H9 (cell line): ENCODE measurements at regions not wholly inside any gene's neighbourhood (a gene's known extent, or its start where the extent isn't known, plus 50 kb on each side); places are given as distances from the start of the nearest gene placed in this dataset.
A peak's percentile ranks its signal among the peaks of the same experiment; 100 is the strongest.

Experiments used
- DNase-seq: peaks from one replicate; pipeline ENCODE4 v3.0.0-alpha.2; 2017
- H2AFZ ChIP-seq: one replicate; pipeline ENCODE4 v1.6.1; 2013; ENCODE audit warnings: mild to moderate bottlenecking, low read length, control low read depth, moderate library complexity
- H2AK5ac ChIP-seq: 2 replicates; pipeline ENCODE4 v1.6.1; 2013; ENCODE audit warnings: low read length, control low read depth, mixed read lengths; ENCODE audit not compliant: insufficient read length
- H2BK120ac ChIP-seq: one replicate; pipeline ENCODE4 v1.6.1; 2013; ENCODE audit warnings: low read depth, mild to moderate bottlenecking, low read length, control low read depth, inconsistent platforms; ENCODE audit not compliant: poor library complexity, severe bottlenecking
- H2BK12ac ChIP-seq: 2 replicates; pipeline ENCODE4 v1.6.1; 2013; ENCODE audit warnings: low read length, control low read depth, mixed read lengths, low read depth; ENCODE audit not compliant: insufficient read length
- H2BK15ac ChIP-seq: 2 replicates; pipeline ENCODE4 v1.6.1; 2013; ENCODE audit warnings: low read depth, low read length, control low read depth
- H2BK20ac ChIP-seq: one replicate; pipeline ENCODE4 v1.6.1; 2013; ENCODE audit warnings: low read depth, mild to moderate bottlenecking, low read length, control low read depth, inconsistent platforms; ENCODE audit not compliant: poor library complexity, severe bottlenecking
- H2BK5ac ChIP-seq: 2 replicates; pipeline ENCODE4 v1.6.1; 2013; ENCODE audit warnings: low read length, control low read depth, mixed read lengths; ENCODE audit not compliant: insufficient read length
- H3K14ac ChIP-seq: 2 replicates; pipeline ENCODE4 v1.6.1; 2013; ENCODE audit warnings: low read length, control low read depth; ENCODE audit not compliant: insufficient read depth
- H3K18ac ChIP-seq: 2 replicates; pipeline ENCODE4 v1.6.1; 2013; ENCODE audit warnings: low read depth, mild to moderate bottlenecking, mixed read lengths, low read length, control low read depth; ENCODE audit not compliant: insufficient read length
- H3K23ac ChIP-seq: 2 replicates; pipeline ENCODE4 v1.6.1; 2013; ENCODE audit warnings: low read length, control low read depth, mixed read lengths, low read depth; ENCODE audit not compliant: insufficient read length
- H3K23me2 ChIP-seq: 2 replicates; pipeline ENCODE4 v1.6.1; 2013; ENCODE audit warnings: low read depth, mild to moderate bottlenecking, mixed read lengths, low read length, control low read depth; ENCODE audit not compliant: insufficient read length, poor library complexity, severe bottlenecking
- H3K27ac ChIP-seq: 2 replicates; pipeline ENCODE4 v1.5.1; 2013; ENCODE audit warnings: low read length, control low read depth, mixed read lengths, low read depth; ENCODE audit not compliant: insufficient read length
- H3K27me3 ChIP-seq: 2 replicates; pipeline ENCODE4 v1.6.1; 2013; ENCODE audit warnings: low read length, control low read depth, inconsistent platforms; ENCODE audit not compliant: insufficient read depth
- H3K4ac ChIP-seq: 2 replicates; pipeline ENCODE4 v1.6.1; 2013; ENCODE audit warnings: low read depth, mild to moderate bottlenecking, control low read depth, inconsistent platforms, low read length, moderate library complexity
- H3K4me1 ChIP-seq: 2 replicates; pipeline ENCODE4 v1.6.1; 2013; ENCODE audit warnings: low read length, control low read depth, inconsistent platforms; ENCODE audit not compliant: insufficient read depth
- H3K4me2 ChIP-seq: 2 replicates; pipeline ENCODE4 v1.6.1; 2013; ENCODE audit warnings: low read length, control low read depth, mixed read lengths; ENCODE audit not compliant: insufficient read length, insufficient read depth
- H3K56ac ChIP-seq: 2 replicates; pipeline ENCODE4 v1.6.1; 2013; ENCODE audit warnings: low read depth, mild to moderate bottlenecking, mixed read lengths, low read length, control low read depth; ENCODE audit not compliant: insufficient read length
- H3K79me1 ChIP-seq: 2 replicates; pipeline ENCODE4 v1.6.1; 2013; ENCODE audit warnings: low read depth, mild to moderate bottlenecking, moderate library complexity, low read length, control low read depth, inconsistent platforms; ENCODE audit not compliant: insufficient read depth, poor library complexity, severe bottlenecking
- H3K79me2 ChIP-seq: 2 replicates; pipeline ENCODE4 v1.6.1; 2013; ENCODE audit warnings: low read length, control low read depth, inconsistent platforms; ENCODE audit not compliant: insufficient read depth
- H3K9ac ChIP-seq: 2 replicates; pipeline ENCODE4 v1.6.1; 2013; ENCODE audit warnings: low read length, control low read depth, mixed read lengths; ENCODE audit not compliant: insufficient read length; ENCODE audit errors: extremely low read depth
- H3K9me3 ChIP-seq: one replicate; pipeline ENCODE4 v1.6.1; 2013; ENCODE audit warnings: low read depth, low read length, inconsistent platforms; ENCODE audit not compliant: control insufficient read depth
- H3T11ph ChIP-seq: one replicate; pipeline ENCODE4 v1.6.1; 2013; ENCODE audit warnings: mild to moderate bottlenecking, low read length, control low read depth, inconsistent platforms
- H4K20me1 ChIP-seq: one replicate; pipeline ENCODE4 v1.6.1; 2013; ENCODE audit not compliant: control insufficient read depth, insufficient read length, insufficient read depth
- H4K5ac ChIP-seq: 2 replicates; pipeline ENCODE4 v1.6.1; 2013; ENCODE audit warnings: low read depth, mild to moderate bottlenecking, mixed read lengths, low read length, control low read depth; ENCODE audit not compliant: insufficient read length
- H4K8ac ChIP-seq: replicated peaks from 2 replicates; pipeline ENCODE4 v1.6.1; 2013; ENCODE audit warnings: low read length, control low read depth, mixed read lengths, low read depth; ENCODE audit not compliant: insufficient read length
- H4K91ac ChIP-seq: 2 replicates; pipeline ENCODE4 v1.6.1; 2013; ENCODE audit warnings: low read depth, mild to moderate bottlenecking, moderate library complexity, mixed read lengths, low read length, control low read depth; ENCODE audit not compliant: insufficient read length
- H3K27ac Mint-ChIP-seq, 3 experiments: 2 replicates in 2 of 3; 3 replicates in 1 of 3; pipeline ENCODE4 v1.8.0; 2020 to 2021; ENCODE audit warnings: mixed read lengths in 3 of 3, mild to moderate bottlenecking in 1 of 3, moderate library complexity in 1 of 3
- H3K27me3 Mint-ChIP-seq: 2 replicates; pipeline ENCODE4 v1.8.0; 2021; ENCODE audit warnings: low read depth, mild to moderate bottlenecking, moderate library complexity, mixed read lengths
- H3K36me3 Mint-ChIP-seq, 3 experiments: 2 replicates in 2 of 3; 3 replicates in 1 of 3; pipeline ENCODE4 v1.8.0; 2020 to 2021; ENCODE audit warnings: low read depth in 3 of 3, mixed read lengths in 3 of 3; ENCODE audit not compliant: insufficient read depth in 1 of 3
- H3K4me1 Mint-ChIP-seq, 2 experiments: 2 replicates each; pipeline ENCODE4 v1.8.0; 2020; ENCODE audit warnings: mixed read lengths in 2 of 2
- H3K4me3 Mint-ChIP-seq, 2 experiments: 2 replicates in 1 of 2; 3 replicates in 1 of 2; pipeline ENCODE4 v1.8.0; 2020 to 2021; ENCODE audit warnings: mild to moderate bottlenecking in 2 of 2, mixed read lengths in 2 of 2, moderate library complexity in 1 of 2
- H3K9me3 Mint-ChIP-seq, 2 experiments: 2 replicates in 1 of 2; 3 replicates in 1 of 2; pipeline ENCODE4 v1.8.0; 2020; ENCODE audit warnings: mild to moderate bottlenecking in 2 of 2, mixed read lengths in 2 of 2, moderate library complexity in 1 of 2
- WGBS: extraction: QIAGEN DNeasy Blood & Tissue Kit; methylation state at CpG from one replicate; pipeline ENCODE4 v1.1.7; 2013; ENCODE audit warnings: missing lambda C conversion rate, low lambda C conversion rate, mixed read lengths; ENCODE audit not compliant: insufficient read length; ENCODE audit errors: extremely low coverage; 5-methylcytosine and 5-hydroxymethylcytosine counted together
- TF ChIP-seq, protein P1 (sequence below): fragments of 200-600 bp; sonication (generic); conservative IDR thresholded peaks from 3 replicates; pipeline ENCODE4 v1.8.0; 2021; ENCODE audit warnings: antibody characterized with exemption, mild to moderate bottlenecking

DNA sequence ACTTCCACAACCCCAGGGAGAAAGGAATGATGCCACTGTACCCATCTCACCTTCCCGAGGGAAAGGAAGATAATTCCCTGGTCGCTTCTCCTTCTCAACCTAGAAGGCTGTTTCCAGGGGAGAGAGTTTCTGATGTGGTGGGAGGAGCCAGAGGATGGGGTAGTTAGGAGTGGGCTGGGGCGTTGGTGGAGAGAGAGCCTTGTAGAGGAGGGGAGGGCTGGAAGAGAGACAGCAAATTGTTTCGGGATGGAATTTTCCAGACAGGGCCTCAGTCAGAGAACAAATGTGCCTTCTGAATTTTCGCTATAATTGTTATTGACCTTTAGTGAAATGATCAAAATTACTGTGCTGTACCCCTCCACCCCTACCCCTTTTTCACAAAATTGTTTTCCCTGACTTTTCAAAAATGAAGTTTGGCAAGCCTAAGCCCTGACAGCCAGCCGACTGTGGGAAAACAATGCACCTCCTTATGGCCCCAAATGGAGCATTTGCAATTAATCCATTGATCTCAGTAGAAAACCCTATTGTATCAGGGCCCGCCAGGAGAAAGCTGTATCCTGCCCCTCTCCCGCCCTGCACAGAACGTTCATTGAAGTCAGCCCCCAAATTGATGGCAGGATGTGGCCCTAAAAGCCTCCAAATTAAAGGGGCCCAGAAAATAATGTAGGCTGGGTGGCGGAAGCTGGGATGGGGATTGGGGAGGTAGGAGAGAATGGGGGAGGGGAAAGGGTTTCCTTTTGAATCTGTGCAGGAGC, 69.1 kb upstream of the JUN start:
- no peak overlapping the region for H2AFZ ChIP-seq

More for the DNA sequence above, 69.1 kb upstream of the JUN start:
- Histone ChIP-seq H2BK12ac (no peak overlapping the region), H3K18ac (no peak overlapping the region), H4K20me1 (no peaks in the 10 kb centered on the region), H3K4me1 (peaks cover 9% of the 10 kb centered on the region), H3K56ac (no peak overlapping the region), H3K23ac (no peak overlapping the region), H2BK120ac (no peak overlapping the region), H3K4me2 (no peak overlapping the region), H4K91ac (no peak overlapping the region), H3K4ac (no peak overlapping the region), H3T11ph (no peak overlapping the region), H3K9ac (no peak overlapping the region), H3K79me2 (no peaks in the 10 kb centered on the region), H2BK5ac (no peak overlapping the region), H2BK20ac (no peak overlapping the region), H2BK15ac (no peak overlapping the region), H3K23me2 (no peaks in the 10 kb centered on the region), H3K27me3 (no peaks in the 10 kb centered on the region), H2AK5ac (no peak overlapping the region), H3K79me1 (no peaks in the 10 kb centered on the region), H4K5ac (no peak overlapping the region), H3K14ac (no peak overlapping the region), H3K9me3 (no peaks in the 10 kb centered on the region), H3K27ac (no peak overlapping the region), H4K8ac (no peak overlapping the region)
- no peak overlapping the region for H3K4me3 Mint-ChIP-seq
- no peaks in the 10 kb centered on the region for H3K36me3 Mint-ChIP-seq
- WGBS, result no CpG with 5 or more reads among the region's 10 CpGs
- H3K9me3 Mint-ChIP-seq, result no peaks in the 10 kb centered on the region
- TF ChIP-seq, protein P1, sequence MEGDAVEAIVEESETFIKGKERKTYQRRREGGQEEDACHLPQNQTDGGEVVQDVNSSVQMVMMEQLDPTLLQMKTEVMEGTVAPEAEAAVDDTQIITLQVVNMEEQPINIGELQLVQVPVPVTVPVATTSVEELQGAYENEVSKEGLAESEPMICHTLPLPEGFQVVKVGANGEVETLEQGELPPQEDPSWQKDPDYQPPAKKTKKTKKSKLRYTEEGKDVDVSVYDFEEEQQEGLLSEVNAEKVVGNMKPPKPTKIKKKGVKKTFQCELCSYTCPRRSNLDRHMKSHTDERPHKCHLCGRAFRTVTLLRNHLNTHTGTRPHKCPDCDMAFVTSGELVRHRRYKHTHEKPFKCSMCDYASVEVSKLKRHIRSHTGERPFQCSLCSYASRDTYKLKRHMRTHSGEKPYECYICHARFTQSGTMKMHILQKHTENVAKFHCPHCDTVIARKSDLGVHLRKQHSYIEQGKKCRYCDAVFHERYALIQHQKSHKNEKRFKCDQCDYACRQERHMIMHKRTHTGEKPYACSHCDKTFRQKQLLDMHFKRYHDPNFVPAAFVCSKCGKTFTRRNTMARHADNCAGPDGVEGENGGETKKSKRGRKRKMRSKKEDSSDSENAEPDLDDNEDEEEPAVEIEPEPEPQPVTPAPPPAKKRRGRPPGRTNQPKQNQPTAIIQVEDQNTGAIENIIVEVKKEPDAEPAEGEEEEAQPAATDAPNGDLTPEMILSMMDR, result no peak
- DNase-seq, result peak; percentile 59
- peaks cover 2% of the 10 kb centered on the region; the same call in 1 of the 2 replicates for H3K27me3 Mint-ChIP-seq
- H3K4me1 Mint-ChIP-seq, result peaks cover 25 to 27% of the 10 kb centered on the region in 2 experiments
- H3K27ac Mint-ChIP-seq, result peak overlapping the region in 1 of 3 experiments; percentile 20; a peak in 2 of 7 replicates
